Mesenteric fat pad (tissue), 1 donor: ENCODE measurements at regions not wholly inside any gene's neighbourhood (a gene's known extent, or its start where the extent isn't known, plus 50 kb on each side); places are given as distances from the start of the nearest gene placed in this dataset.

Experiments used
- DNase-seq: peaks from one replicate; pipeline ENCODE4 v3.0.0-alpha.2; 2020; ENCODE audit warnings: low spot score
- donor health status: DM: yes; HTN: yes; CAD: no.

- DNase-seq: no peak
Measured at GRCh38 chr3:165355316-165355715, 159.1 kb upstream of the SLITRK3 start.

GRCh38 chr3:165347526-165347925, 151.3 kb upstream of the SLITRK3 start:
- DNase-seq: no peak

DNA sequence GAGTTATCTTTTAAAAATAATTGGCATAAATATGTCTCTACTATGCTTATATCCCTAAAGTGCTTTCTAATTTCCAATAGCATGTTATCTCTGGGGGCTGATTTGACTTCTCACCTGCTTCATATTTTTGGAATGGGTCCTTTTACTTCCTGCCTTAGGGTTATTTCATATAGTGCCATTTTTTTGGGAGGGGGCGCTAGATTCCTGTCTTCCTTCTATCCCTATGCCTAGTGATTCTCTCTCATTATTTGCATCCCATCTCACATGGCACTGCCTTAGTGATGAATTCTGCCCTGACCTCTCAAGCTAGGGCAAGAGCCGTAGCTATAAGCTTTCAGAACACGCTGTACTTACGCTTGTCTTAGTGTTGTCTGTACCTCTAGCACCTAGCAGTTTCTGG, 150.3 kb upstream of the SLITRK3 start:
- DNase-seq: no peak

- no peak for DNase-seq
Measured at GRCh38 chr3:165343185-165343584, 147.0 kb upstream of the SLITRK3 start.

- no peak for DNase-seq
Measured at GRCh38 chr3:165339753-165340152, 143.6 kb upstream of the SLITRK3 start.

- DNase-seq: no peak
Measured at GRCh38 chr3:165336786-165337185, 140.6 kb upstream of the SLITRK3 start.
